HEK293 (cell line): ENCODE measurements at regions not wholly inside any gene's neighbourhood (a gene's known extent, or its start where the extent isn't known, plus 50 kb on each side); places are given as distances from the start of the nearest gene placed in this dataset.

Source experiments
- CTCF ChIA-PET: fragments of 350-600 bp; formaldehyde crosslinking; extraction: SDS; loops from one replicate; lab custom pipeline; 2021; ENCODE audit warnings: antibody characterized with exemption; lab: Yijun Ruan, JAX
- POLR2A ChIA-PET: fragments of 300-600 bp; formaldehyde crosslinking; extraction: SDS; loops from one replicate; lab custom pipeline; 2020; ENCODE audit warnings: antibody characterized with exemption, inconsistent platforms; lab: Yijun Ruan, JAX
- H3K27ac ChIP-seq: fragments of 200-500 bp; sonication (Bioruptor generic); 2 replicates; pipeline ENCODE4 v1.5.1; 2014; ENCODE audit warnings: low read depth, low read length, control low read depth, inconsistent platforms; ENCODE audit errors: extremely low read depth
- H3K36me3 ChIP-seq, 2 experiments: fragments of 200-500 bp in 1 of 2; sonication (Bioruptor generic) in 1 of 2; 1 replicate in 1 of 2; 2 replicates in 1 of 2; pipeline ENCODE4 v1.5.1; 2014 to 2017; ENCODE audit warnings: inconsistent platforms in 2 of 2, low read length in 2 of 2; ENCODE audit not compliant: control insufficient read depth in 2 of 2, insufficient read depth in 1 of 2
- H3K4me1 ChIP-seq: fragments of 200-500 bp; sonication (Bioruptor generic); 2 replicates; pipeline ENCODE4 v1.5.1; 2014; ENCODE audit warnings: mild to moderate bottlenecking, low read length, inconsistent platforms; ENCODE audit not compliant: control insufficient read depth, insufficient read depth
- H3K4me3 ChIP-seq: 2 replicates; pipeline ENCODE4 v1.5.1; 2011; ENCODE audit warnings: low read depth, mild to moderate bottlenecking, control low read depth, low read length, moderate library complexity
- H3K9me3 ChIP-seq: fragments of 200-500 bp; sonication (Bioruptor generic); 2 replicates; pipeline ENCODE4 v1.5.1; 2014; ENCODE audit warnings: low read depth, low read length, inconsistent platforms; ENCODE audit not compliant: control insufficient read depth, insufficient read depth
- EGR2 ChIP-seq: fragments of 450-650 bp; formaldehyde crosslinking; IDR thresholded peaks from 2 replicates; pipeline ENCODE4 v1.5.1; 2016; ENCODE audit warnings: low read depth, missing biosample characterization, missing genetic modification characterization
- GLIS2 ChIP-seq: fragments of 450-650 bp; formaldehyde crosslinking; IDR thresholded peaks from 2 replicates; pipeline ENCODE4 v1.5.1; 2016; ENCODE audit warnings: missing biosample characterization, missing genetic modification characterization
- HOXC10 ChIP-seq: sonication (generic); formaldehyde crosslinking; IDR thresholded peaks from 2 replicates; pipeline ENCODE4 v1.8.1; 2023; ENCODE audit warnings: mild to moderate bottlenecking, missing genetic modification reagents
- PATZ1 ChIP-seq: fragments of 450-650 bp; formaldehyde crosslinking; IDR thresholded peaks from 2 replicates; pipeline ENCODE4 v1.5.1; 2016; ENCODE audit warnings: missing biosample characterization, missing genetic modification characterization
- PRDM1 ChIP-seq: fragments of 450-650 bp; formaldehyde crosslinking; IDR thresholded peaks from 2 replicates; pipeline ENCODE4; 2016; ENCODE audit warnings: missing biosample characterization, missing genetic modification characterization
- SCRT1 ChIP-seq: fragments of 450-650 bp; formaldehyde crosslinking; IDR thresholded peaks from 2 replicates; pipeline ENCODE4 v1.5.1; 2016; ENCODE audit warnings: missing biosample characterization, missing genetic modification characterization, borderline replicate concordance
- SCRT2 ChIP-seq: fragments of 450-650 bp; formaldehyde crosslinking; IDR thresholded peaks from 2 replicates; pipeline ENCODE4 v1.5.1; 2016; ENCODE audit warnings: missing biosample characterization, missing genetic modification characterization
- TSHZ1 ChIP-seq: fragments of 450-650 bp; formaldehyde crosslinking; IDR thresholded peaks from 2 replicates; pipeline ENCODE4 v1.5.1; 2016; ENCODE audit warnings: missing biosample characterization, missing genetic modification characterization, borderline replicate concordance
- WT1 ChIP-seq: fragments of 450-650 bp; formaldehyde crosslinking; IDR thresholded peaks from 2 replicates; pipeline ENCODE4 v1.5.1; 2016; ENCODE audit warnings: missing biosample characterization, missing genetic modification characterization
- ZBTB26 ChIP-seq: fragments of 450-650 bp; formaldehyde crosslinking; optimal IDR thresholded peaks from 2 replicates; pipeline ENCODE3; 2016; ENCODE audit warnings: missing biosample characterization, mild to moderate bottlenecking, missing genetic modification characterization
- ZNF10 ChIP-seq: fragments of 450-650 bp; formaldehyde crosslinking; IDR thresholded peaks from 2 replicates; pipeline ENCODE4 v1.5.1; 2017; ENCODE audit warnings: missing biosample characterization, missing genetic modification characterization
- ZNF184 ChIP-seq: fragments of 450-650 bp; IDR thresholded peaks from 2 replicates; pipeline ENCODE4 v1.5.1; 2018; ENCODE audit warnings: missing biosample characterization, mild to moderate bottlenecking, missing genetic modification characterization
- ZNF19 ChIP-seq: fragments of 450-650 bp; formaldehyde crosslinking; IDR thresholded peaks from 2 replicates; pipeline ENCODE4; 2016; ENCODE audit warnings: missing biosample characterization, missing genetic modification characterization, low read depth
- ZNF2 ChIP-seq: fragments of 450-650 bp; formaldehyde crosslinking; IDR thresholded peaks from 2 replicates; pipeline ENCODE4 v1.5.1; 2016; ENCODE audit warnings: missing biosample characterization, missing genetic modification characterization
- ZNF202 ChIP-seq: fragments of 450-650 bp; formaldehyde crosslinking; IDR thresholded peaks from 2 replicates; pipeline ENCODE4 v1.5.1; 2016; ENCODE audit warnings: missing biosample characterization, missing genetic modification characterization, borderline replicate concordance
- ZNF211 ChIP-seq: fragments of 450-650 bp; formaldehyde crosslinking; IDR thresholded peaks from 2 replicates; pipeline ENCODE4 v1.5.1; 2016; ENCODE audit warnings: low read depth, missing biosample characterization, missing genetic modification characterization
- ZNF561 ChIP-seq: fragments of 450-650 bp; IDR thresholded peaks from 2 replicates; pipeline ENCODE4 v1.5.1; 2018; ENCODE audit warnings: missing biosample characterization, missing genetic modification characterization, borderline replicate concordance
- ZNF660 ChIP-seq: fragments of 450-650 bp; IDR thresholded peaks from 2 replicates; pipeline ENCODE4 v1.5.1; 2018; ENCODE audit warnings: missing biosample characterization, mild to moderate bottlenecking, missing genetic modification characterization
- ZNF664 ChIP-seq: fragments of 450-650 bp; formaldehyde crosslinking; IDR thresholded peaks from 2 replicates; pipeline ENCODE4 v1.5.1; 2016; ENCODE audit warnings: missing biosample characterization, missing genetic modification characterization
- ZNF707 ChIP-seq: fragments of 450-650 bp; formaldehyde crosslinking; IDR thresholded peaks from 2 replicates; pipeline ENCODE4 v1.5.1; 2016; ENCODE audit warnings: missing biosample characterization, missing genetic modification characterization
- ZNF76 ChIP-seq: fragments of 450-650 bp; formaldehyde crosslinking; IDR thresholded peaks from 2 replicates; pipeline ENCODE4; 2016; ENCODE audit warnings: low read depth, missing biosample characterization, missing genetic modification characterization, borderline replicate concordance
- ZNF791 ChIP-seq: fragments of 450-650 bp; formaldehyde crosslinking; IDR thresholded peaks from 2 replicates; pipeline ENCODE4 v1.5.1; 2016; ENCODE audit warnings: missing biosample characterization, missing genetic modification characterization
- ZSCAN30 ChIP-seq: fragments of 450-650 bp; IDR thresholded peaks from 2 replicates; pipeline ENCODE4 v1.5.1; 2018; ENCODE audit warnings: missing biosample characterization, mild to moderate bottlenecking, missing genetic modification characterization, moderate library complexity
- ZSCAN4 ChIP-seq: fragments of 450-650 bp; formaldehyde crosslinking; IDR thresholded peaks from 2 replicates; pipeline ENCODE4 v1.5.1; 2017; ENCODE audit warnings: missing biosample characterization, missing genetic modification characterization
- ZSCAN5A ChIP-seq: fragments of 450-650 bp; formaldehyde crosslinking; IDR thresholded peaks from 2 replicates; pipeline ENCODE4 v1.5.1; 2016; ENCODE audit warnings: missing biosample characterization, missing genetic modification characterization

GRCh38 chr4:161133586-161134276 is 1030.1 kb downstream of the FSTL5 start:
- no peaks in the 10 kb centered on the region for H3K36me3 ChIP-seq
- no peaks in the 10 kb centered on the region for H3K9me3 ChIP-seq
- no peaks in the 10 kb centered on the region for H3K4me1 ChIP-seq
- ChIA-PET POLR2A (no interaction called here), CTCF (no interaction called here)
- no peak overlapping the region for H3K4me3 ChIP-seq
- no peak overlapping the region for H3K27ac ChIP-seq
- TF ChIP-seq GLIS2 (tag by site-specific recombination) (no peak), ZNF76 (no peak), ZNF561 (tag by site-specific recombination) (no peak), ZSCAN5A (no peak), ZSCAN30 (tag by site-specific recombination) (no peak), EGR2 (no peak), ZNF664 (tag by site-specific recombination) (no peak), WT1 (tag by site-specific recombination) (no peak), ZNF19 (tag by site-specific recombination) (no peak), ZNF202 (no peak), ZNF791 (tag by site-specific recombination) (no peak)

GRCh38 chr4:161132715-161133425 is 1030.9 kb downstream of the FSTL5 start:
- no peaks in the 10 kb centered on the region for H3K36me3 ChIP-seq
- no peak overlapping the region for H3K27ac ChIP-seq
- no peaks in the 10 kb centered on the region for H3K4me1 ChIP-seq
- no peak overlapping the region for H3K4me3 ChIP-seq
- ChIA-PET CTCF (no interaction called here), POLR2A (no interaction called here)
- no peaks in the 10 kb centered on the region for H3K9me3 ChIP-seq
- no peak for TF ChIP-seq PATZ1 (tag by site-specific recombination)
- no peak for TF ChIP-seq SCRT1 (tag by site-specific recombination)
- TF ChIP-seq ZNF707 (tag by site-specific recombination) = no peak
- TF ChIP-seq ZNF184 = no peak
- TF ChIP-seq SCRT2 = no peak
- no peak for TF ChIP-seq HOXC10 (CRISPR knock-in tag)
- TF ChIP-seq ZNF10 (tag by site-specific recombination) = no peak
- no peak for TF ChIP-seq ZBTB26
- no peak for TF ChIP-seq PRDM1 (tag by site-specific recombination)
- no peak for TF ChIP-seq ZNF2 (tag by site-specific recombination)
- no peak for TF ChIP-seq ZNF660 (tag by site-specific recombination)
- TF ChIP-seq ZSCAN4 (tag by site-specific recombination) = no peak
- no peak for TF ChIP-seq ZNF211 (tag by site-specific recombination)
- TF ChIP-seq TSHZ1 (tag by site-specific recombination) = no peak
